GM20000 (cell line): ENCODE measurements at regions not wholly inside any gene's neighbourhood (a gene's known extent, or its start where the extent isn't known, plus 50 kb on each side); places are given as distances from the start of the nearest gene placed in this dataset.

ENCODE experiments used
- DNase-seq: peaks from one replicate; pipeline ENCODE4 v3.0.0; 2012; ENCODE audit warnings: low spot score
- CTCF ChIP-seq: IDR thresholded peaks from 2 replicates; pipeline ENCODE4 v1.5.1; 2012; ENCODE audit warnings: mild to moderate bottlenecking, control low read depth; ENCODE audit errors: extremely low read depth, missing control alignments

- TF ChIP-seq CTCF, result no peak
- DNase-seq, result no peak
Observed at GRCh38 chr14:61636779-61637178, 58.5 kb upstream of the HIF1A start.

GRCh38 chr14:61638595-61639387 is 56.5 kb upstream of the HIF1A start:
- TF ChIP-seq CTCF, result no peak
- no peak for DNase-seq

GRCh38 chr14:61640158-61641136 is 54.9 kb upstream of the HIF1A start:
- DNase-seq, result no peak
- no peak for TF ChIP-seq CTCF

DNA sequence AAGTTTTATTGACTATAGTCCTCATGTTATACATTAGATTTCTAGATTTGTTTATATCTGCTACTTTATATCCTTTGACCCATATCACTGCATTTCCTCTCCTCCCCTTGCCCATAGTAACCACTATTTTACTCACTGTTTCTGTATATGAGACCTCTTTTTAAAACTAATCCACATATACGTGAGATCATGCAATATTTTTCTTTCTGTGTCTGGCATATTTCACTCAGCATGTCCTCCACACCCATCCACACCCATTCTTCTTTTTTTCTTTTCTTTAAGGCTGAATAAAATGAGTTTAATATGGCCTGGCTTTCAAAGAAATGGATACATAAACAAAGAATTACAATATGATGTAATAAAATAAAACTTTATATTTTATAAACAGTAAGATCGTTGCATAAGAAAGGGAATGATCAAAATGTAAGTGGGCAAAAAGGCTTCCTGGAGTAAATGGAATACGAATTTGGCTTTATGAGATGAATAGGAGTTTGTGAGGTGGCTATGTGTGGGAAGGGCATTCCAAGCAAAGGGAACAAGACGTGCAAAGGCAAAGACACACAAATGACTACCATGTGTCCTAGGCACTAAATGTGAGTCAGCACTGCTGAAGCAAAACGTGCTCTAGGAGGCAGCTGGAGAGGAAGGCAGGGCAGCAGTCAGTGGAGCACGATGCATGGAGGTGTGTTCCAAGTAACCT is 53.2 kb upstream of the HIF1A start:
- TF ChIP-seq CTCF, result no peak
- no peak for DNase-seq

GRCh38 chr14:61642614-61642982 is 52.7 kb upstream of the HIF1A start:
- no peak for TF ChIP-seq CTCF
- no peak for DNase-seq

DNA sequence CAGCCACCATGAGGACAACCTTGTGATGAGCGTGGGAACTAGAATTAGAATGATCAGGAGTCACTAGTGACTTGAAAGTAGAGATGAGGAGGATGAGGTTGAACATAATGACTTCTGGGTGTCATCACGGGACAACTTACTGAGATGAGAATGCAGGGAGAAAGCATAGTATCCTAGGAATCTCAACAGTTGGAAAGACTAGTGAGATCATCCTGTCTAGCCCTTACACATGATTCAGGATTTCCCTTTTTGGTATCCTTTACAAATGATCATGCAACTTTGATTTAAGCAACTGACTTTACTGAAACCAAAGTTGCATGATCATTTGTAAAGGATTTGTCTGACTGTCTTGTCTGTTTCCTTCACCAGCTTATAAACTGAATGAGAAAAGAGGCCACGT is 51.8 kb upstream of the HIF1A start:
- no peak for DNase-seq
- TF ChIP-seq CTCF, result no peak
